HG03520 (cell line): ENCODE measurements at regions not wholly inside any gene's neighbourhood (a gene's known extent, or its start where the extent isn't known, plus 50 kb on each side); places are given as distances from the start of the nearest gene placed in this dataset.
"Not testable (repeated sequence)": the region's sequence is repeated elsewhere in the genome, so short reads cannot be mapped to it uniquely, and the experiment has no call there.

Experiments used
- ATAC-seq: cut with Tn5 transposase; IDR thresholded peaks from one replicate; pipeline ENCODE4 v1.9.1; 2021; ENCODE audit warnings: mild to moderate bottlenecking, moderate library complexity; ENCODE audit not compliant: unreplicated experiment

DNA sequence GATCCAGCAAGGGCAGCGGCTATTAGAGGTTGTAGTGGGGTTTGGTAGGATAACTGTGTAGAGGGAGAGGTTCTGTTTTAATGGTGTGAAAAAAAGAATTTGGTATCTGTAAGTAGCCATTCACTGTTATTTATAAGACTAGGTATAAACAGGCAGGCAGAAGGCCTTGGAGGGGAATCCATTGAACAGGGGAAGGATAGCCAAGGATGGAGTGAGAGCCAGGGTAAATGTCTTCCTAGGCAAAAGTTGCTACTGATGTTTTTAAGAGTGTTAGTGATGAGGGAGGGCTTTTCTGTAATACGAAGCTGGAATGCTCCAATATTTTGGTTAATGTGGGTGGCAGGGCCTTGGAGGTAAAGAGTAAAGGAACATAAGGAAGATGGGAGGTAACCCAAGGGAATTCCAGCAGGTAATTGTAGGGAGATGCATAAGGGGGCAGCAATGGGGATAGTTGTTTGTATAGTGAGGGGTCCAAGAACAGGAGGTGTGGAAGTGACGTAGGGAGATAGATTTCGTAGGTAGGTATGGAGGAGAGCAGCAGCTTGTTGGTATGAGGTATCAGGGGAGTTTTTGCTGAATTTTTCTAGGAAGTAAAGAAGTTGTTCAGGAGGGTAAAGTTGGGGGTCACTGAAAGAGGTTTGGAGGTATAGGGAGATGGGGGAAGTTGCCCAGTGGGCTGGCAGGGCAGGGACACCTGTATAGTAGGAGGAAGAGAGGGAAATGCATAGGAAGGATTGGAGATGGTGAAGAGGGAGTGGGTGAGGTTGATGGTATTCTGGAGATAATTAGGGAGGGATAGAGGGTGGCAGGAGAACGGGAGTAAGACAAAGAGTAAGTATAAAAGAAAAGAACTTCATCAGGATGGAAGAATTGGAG, 752.4 kb upstream of the ADGRB3 start:
- ATAC-seq = no peak

- no peak for ATAC-seq
Observed at GRCh38 chr6:67881706-67882065, 753.4 kb upstream of the ADGRB3 start.

GRCh38 chr6:67880939-67881705, 754.0 kb upstream of the ADGRB3 start:
- no peak for ATAC-seq

DNA sequence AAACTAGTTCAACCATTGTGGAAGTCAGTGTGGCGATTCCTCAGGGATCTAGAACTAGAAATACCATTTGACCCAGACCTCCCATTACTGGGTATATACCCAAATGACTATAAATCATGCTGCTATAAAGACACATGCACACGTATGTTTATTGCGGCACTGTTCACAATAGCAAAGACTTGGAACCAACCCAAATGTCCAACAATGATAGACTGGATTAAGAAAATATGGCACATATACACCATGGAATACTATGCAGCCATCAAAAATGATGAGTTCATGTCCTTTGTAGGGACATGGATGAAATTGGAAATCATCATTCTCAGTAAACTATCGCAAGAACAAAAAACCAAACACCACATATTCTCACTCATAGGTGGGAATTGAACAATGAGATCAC, 754.7 kb upstream of the ADGRB3 start:
- not testable (repeated sequence) for ATAC-seq

DNA sequence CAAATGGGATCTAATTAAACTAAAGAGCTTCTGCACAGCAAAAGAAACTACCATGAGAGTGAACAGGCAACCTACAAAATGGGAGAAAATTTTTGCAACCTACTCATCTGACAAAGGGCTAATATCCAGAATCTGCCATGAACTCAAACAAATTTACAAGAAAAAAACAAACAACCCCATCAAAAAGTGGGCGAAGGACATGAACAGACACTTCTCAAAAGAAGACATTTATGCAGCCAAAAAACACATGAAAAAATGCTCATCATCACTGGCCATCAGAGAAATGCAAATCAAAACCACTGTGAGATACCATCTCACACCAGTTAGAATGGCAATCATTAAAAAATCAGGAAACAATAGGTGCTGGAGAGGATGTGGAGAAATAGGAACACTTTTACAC, 755.2 kb upstream of the ADGRB3 start:
- not testable (repeated sequence) for ATAC-seq

- ATAC-seq = not testable (repeated sequence)
Observed at GRCh38 chr6:67879105-67879904, 755.8 kb upstream of the ADGRB3 start.

GRCh38 chr6:67878216-67878615, 756.9 kb upstream of the ADGRB3 start:
- not testable (repeated sequence) for ATAC-seq

DNA sequence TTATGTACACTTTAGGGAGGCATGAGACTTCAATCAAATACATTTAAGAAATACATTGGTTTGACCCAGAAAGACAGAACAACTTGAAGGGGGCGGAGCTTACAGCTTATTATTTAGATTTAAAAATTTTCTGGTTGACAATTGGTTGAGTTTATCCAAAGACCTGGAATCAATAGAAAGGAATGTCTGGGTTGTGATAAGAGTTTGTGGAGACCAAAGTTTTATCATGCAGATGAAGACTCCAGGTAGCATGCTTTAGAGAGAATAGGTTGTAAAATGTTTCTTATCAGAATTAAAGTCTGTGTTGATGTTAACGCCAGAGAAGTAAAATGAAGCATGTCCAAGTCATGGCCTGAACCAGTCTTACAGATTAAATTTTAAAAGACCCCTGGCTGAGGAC, 757.8 kb upstream of the ADGRB3 start:
- ATAC-seq = no peak

DNA sequence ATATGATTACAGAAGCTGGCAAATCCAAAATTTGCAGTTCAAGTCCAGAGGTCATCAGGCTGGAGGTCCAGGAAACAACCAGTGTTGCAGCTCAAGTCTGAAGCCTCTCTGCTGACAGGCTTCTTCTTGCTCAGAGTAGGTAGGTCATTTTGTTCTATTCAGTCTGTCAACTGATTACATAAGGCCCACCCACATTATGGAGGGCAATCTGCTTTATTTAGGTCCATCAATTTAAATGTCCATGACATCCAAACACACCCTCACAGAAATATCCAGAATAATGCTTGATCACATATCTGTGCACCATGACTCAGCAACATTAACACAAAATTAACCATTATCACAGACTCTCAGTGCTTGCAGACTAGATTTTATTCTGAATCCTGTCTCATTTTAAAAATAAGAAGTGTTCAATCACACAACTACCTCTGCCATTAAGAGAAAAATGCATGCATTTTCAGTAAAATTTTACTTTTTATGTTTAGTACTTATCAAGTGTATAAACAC, 759.2 kb upstream of the ADGRB3 start:
- ATAC-seq = no peak

GRCh38 chr6:67870321-67870720, 764.8 kb upstream of the ADGRB3 start:
- ATAC-seq = no peak

DNA sequence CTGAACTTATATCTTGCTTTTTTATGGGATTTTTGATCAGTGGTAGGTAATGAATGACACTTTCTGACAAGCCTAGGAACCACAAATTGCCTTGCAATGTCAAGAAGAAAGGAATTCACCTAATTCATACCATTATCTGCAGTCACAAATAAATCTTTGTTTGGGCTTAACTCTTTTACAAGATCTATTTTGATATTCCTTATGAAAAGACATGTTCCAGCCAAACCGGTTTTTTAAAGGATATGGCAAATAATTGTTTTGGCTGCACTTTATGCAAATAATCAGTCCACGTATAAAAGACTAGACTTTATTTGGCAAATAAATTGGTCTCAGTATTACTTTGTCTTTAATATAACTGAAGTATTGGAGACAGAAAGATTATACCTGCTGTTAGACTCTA, 771.7 kb upstream of the ADGRB3 start:
- no peak for ATAC-seq

DNA sequence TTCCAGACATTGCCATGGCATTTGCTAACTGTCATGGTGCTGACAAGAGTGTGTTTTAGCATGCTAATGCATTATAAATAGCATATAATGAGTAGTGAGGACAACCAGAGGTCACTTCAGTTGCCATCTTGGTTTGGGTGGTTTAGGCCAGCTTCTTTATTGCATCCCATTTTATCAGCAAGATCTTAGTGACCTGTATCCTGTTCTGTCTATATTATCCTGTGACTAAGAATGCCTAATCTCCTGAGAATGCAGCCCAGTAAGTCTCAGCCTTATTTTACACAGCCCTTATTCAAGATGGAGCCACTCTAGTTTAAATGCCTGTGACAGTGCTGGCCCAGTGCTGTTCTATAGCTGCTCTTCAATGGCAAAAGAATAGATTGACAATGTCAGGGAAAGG, 781.0 kb upstream of the ADGRB3 start:
- no peak for ATAC-seq

GRCh38 chr6:67839818-67840217, 795.3 kb upstream of the ADGRB3 start:
- ATAC-seq = no peak

DNA sequence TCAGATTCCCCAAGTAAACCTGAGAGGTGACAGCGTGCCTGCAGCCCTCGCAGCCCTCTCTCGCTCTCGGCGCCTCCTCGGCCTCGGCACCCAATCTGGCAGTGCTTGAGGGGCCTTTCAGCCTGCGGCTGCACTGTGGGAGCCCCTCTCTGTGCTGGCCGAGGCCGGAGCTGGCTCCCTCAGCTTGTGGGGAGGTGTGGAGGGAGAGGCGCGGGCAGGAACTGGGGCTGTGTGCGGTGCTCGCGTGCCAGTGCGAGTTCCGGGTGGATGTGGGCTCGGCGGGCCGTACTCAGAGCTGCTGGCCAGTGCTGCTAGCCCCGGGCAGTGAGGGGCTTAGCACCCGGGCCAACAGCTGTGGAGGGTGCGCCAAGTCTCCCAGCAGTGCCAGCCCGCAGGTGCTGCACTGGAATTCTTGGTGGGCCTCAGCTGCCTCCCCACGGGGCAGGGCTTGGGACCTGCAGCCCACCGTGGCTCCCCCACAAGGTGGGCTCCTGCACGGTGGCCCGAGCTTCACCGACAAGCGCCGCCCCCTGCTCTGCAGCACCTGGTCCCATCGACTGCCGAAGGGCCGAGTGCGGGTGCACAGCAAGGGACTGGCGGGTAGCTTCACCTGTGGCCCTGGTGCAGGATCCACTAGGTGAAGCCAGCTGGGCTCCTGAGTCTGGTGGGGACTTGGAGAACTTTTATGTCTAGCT, 809.7 kb upstream of the ADGRB3 start:
- ATAC-seq = no peak

DNA sequence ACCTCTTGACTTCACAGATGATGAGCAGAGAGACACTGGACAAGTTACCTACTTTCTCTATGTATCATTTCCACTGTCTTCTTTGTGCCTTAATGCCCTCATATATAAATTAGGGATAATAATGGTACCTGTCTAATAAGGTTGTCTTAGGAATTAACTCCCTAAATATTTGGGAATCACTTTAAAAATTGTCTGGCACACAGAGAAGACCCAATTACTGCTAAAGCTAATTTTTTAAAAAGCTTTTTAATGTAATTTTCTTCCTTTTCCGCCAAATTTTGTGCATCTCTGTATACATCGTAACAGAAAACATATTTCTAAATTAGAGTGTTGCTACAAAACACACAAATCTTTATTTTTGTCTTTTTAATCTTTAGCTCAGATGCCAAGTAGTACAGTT, 816.8 kb upstream of the ADGRB3 start:
- no peak for ATAC-seq

GRCh38 chr6:67815623-67816022, 819.5 kb upstream of the ADGRB3 start:
- ATAC-seq = no peak

DNA sequence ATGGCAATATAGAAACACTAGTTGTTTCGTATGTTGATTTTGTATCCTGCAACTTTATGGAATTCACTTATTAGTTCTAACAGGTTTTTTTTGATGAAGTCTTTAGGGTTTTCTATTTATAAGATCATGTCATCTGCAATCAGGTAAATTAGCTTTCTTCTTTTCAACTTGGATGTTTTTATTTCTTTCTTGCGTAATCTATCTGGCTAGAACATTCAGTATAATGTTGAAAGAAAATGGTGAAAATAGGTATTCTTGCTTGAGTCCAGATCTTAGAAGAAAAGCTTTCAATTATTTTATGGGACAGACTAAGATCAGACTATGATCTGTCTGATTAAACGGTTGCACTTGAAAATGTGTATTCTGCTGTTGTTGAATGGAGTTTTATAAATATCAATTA, 820.8 kb upstream of the ADGRB3 start:
- no peak for ATAC-seq

DNA sequence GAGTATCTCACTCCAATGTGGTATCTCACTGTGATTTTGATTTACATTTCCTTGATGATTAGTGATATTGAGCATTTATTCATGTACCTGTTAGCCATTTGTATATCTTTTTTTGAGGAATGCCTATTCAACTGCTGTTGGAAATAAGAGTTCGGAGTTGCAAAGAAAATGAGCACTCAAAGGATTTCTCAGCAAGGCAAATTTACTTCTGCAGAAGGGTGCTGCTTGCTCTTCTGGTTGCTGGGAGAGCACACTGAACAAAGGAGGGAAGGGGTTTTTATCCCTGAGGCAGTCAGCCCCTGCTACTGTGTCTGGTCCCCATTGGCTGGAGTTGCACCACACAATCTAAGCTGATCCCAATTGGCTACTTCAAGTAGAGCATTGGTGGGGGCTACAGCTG, 822.4 kb upstream of the ADGRB3 start:
- no peak for ATAC-seq

- ATAC-seq = no peak
Observed at GRCh38 chr6:67812125-67812524, 823.0 kb upstream of the ADGRB3 start.

DNA sequence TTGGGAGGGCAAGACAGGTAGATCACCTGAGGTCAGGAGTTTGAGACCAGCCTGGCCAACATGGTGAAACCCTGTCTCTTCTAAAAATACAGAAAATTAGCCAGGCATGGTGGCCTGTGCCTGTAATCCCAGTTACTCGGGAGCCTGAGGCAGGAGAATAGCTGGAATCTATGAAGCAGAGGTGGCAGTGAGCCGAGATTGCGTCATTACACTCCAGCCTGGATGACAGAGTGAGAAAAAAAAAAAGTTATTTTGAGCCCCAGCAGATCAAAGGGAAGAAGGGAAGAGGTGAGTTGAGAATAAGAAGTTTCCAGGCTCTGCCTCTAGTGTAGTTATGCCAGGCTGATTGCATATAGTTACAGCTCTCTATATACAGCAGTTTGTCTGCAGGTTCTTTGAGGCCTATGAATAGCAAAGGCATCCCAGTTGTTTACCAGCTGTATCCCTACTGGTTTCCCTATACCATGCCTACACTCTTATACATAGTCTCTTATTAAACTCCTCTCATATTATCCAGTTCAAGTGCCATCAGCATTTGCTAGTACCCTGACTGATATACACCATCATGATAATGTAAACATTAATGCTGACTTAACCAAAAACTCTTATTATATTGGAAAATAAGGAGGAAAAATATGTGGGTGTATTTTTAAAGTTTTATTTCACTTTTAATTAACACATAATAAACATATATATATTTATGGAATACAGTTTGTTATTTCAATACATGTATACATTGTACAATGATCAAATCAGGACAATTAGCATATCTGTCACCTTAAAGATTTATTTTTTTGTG, 823.6 kb upstream of the ADGRB3 start:
- ATAC-seq = no peak
